ENCODE measurements at regions not wholly inside any gene's neighbourhood (a gene's known extent, or its start where the extent isn't known, plus 50 kb on each side); places are given as distances from the start of the nearest gene placed in this dataset.

- TF ChIP-seq POLR2A (IDR thresholded peaks at IDR 0.05) (no peak), EP300 (IDR thresholded peaks at IDR 0.05) (no peak), POLR2AphosphoS5 (IDR thresholded peaks at IDR 0.05) (no peak)
- TF ChIP-seq, protein P1, sequence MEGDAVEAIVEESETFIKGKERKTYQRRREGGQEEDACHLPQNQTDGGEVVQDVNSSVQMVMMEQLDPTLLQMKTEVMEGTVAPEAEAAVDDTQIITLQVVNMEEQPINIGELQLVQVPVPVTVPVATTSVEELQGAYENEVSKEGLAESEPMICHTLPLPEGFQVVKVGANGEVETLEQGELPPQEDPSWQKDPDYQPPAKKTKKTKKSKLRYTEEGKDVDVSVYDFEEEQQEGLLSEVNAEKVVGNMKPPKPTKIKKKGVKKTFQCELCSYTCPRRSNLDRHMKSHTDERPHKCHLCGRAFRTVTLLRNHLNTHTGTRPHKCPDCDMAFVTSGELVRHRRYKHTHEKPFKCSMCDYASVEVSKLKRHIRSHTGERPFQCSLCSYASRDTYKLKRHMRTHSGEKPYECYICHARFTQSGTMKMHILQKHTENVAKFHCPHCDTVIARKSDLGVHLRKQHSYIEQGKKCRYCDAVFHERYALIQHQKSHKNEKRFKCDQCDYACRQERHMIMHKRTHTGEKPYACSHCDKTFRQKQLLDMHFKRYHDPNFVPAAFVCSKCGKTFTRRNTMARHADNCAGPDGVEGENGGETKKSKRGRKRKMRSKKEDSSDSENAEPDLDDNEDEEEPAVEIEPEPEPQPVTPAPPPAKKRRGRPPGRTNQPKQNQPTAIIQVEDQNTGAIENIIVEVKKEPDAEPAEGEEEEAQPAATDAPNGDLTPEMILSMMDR (IDR thresholded peaks at IDR 0.05): no peak
- WGBS, 2 donors (ENCODE audit: low coverage in 1 of 2): 52 to 77% methylated on average over 2 to 5 of the region's 5 CpGs
- ATAC-seq: no peak
- H3K36me3 ChIP-seq: no peaks in the 10 kb centered on the region
- H3K4me3 ChIP-seq: no peak overlapping the region
- peaks cover 15% of the 10 kb centered on the region for H3K27me3 ChIP-seq
- H3K4me1 ChIP-seq: no peaks in the 10 kb centered on the region
- no peak overlapping the region for H3K27ac ChIP-seq
- no peaks in the 10 kb centered on the region for H3K9me3 ChIP-seq
Observed at GRCh38 chr2:173740639-173741038, 224.5 kb downstream of the SP3 start.

DNA sequence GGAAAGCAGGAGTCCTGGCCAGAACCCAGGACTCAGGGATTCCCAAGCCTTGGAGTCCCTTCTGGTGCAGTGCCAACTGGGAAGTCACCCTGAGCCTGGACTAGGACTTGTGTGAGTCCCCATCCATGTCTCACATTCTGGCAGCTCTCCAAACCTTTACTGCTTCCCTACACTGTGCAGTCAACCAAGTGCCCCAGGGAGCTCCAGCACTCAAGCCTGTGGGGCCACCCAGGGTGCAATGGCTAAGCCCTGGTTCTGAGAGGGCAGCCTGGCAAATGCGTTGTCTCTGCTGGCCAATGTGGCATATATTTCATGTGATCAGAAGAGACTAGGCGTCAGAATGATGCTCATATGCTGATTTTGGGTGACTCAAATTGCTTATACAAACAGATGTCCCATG is 223.4 kb downstream of the SP3 start:
- Histone ChIP-seq H3K36me3 (no peaks in the 10 kb centered on the region), H3K27me3 (peaks cover 20% of the 10 kb centered on the region), H3K9me3 (no peaks in the 10 kb centered on the region), H3K4me3 (no peak overlapping the region), H3K27ac (no peak overlapping the region), H3K4me1 (no peaks in the 10 kb centered on the region)
- TF ChIP-seq, protein P1 (IDR thresholded peaks at IDR 0.05): no peak
- TF ChIP-seq EP300 (IDR thresholded peaks at IDR 0.05) (no peak), POLR2AphosphoS5 (IDR thresholded peaks at IDR 0.05) (no peak), POLR2A (IDR thresholded peaks at IDR 0.05) (no peak)
- 75 to 87% methylated on average over 2 of the region's 2 CpGs for WGBS, 2 donors (ENCODE audit: low coverage in 1 of 2)
- ATAC-seq: no peak

GRCh38 chr2:173747035-173747434 is 218.1 kb downstream of the SP3 start:
- WGBS, 2 donors (ENCODE audit: low coverage in 1 of 2): 83% methylated on average over 6 of the region's 6 CpGs; no CpG with 5 or more reads in 1 of the 2 donors
- no peak overlapping the region for H3K4me3 ChIP-seq
- ATAC-seq: no peak
- peaks cover 20% of the 10 kb centered on the region for H3K27me3 ChIP-seq
- H3K36me3 ChIP-seq: no peaks in the 10 kb centered on the region
- TF ChIP-seq POLR2A (IDR thresholded peaks at IDR 0.05) (no peak), POLR2AphosphoS5 (IDR thresholded peaks at IDR 0.05) (no peak), EP300 (IDR thresholded peaks at IDR 0.05) (no peak)
- TF ChIP-seq, protein P1 (IDR thresholded peaks at IDR 0.05): no peak
- H3K27ac ChIP-seq: no peak overlapping the region
- no peaks in the 10 kb centered on the region for H3K4me1 ChIP-seq
- H3K9me3 ChIP-seq: no peaks in the 10 kb centered on the region

GRCh38 chr2:173749315-173749714 is 215.9 kb downstream of the SP3 start:
- no peaks in the 10 kb centered on the region for H3K36me3 ChIP-seq
- no peak for ATAC-seq
- peaks cover 19% of the 10 kb centered on the region for H3K27me3 ChIP-seq
- TF ChIP-seq POLR2AphosphoS5 (IDR thresholded peaks at IDR 0.05) (no peak), POLR2A (IDR thresholded peaks at IDR 0.05) (no peak), EP300 (IDR thresholded peaks at IDR 0.05) (no peak)
- TF ChIP-seq, protein P1 (IDR thresholded peaks at IDR 0.05): peak in 1 of 4 experiments; percentile 18
- H3K4me3 ChIP-seq: no peak overlapping the region
- no peaks in the 10 kb centered on the region for H3K4me1 ChIP-seq
- H3K9me3 ChIP-seq: no peaks in the 10 kb centered on the region
- 22 to 57% methylated on average over 2 of the region's 2 CpGs for WGBS, 2 donors (ENCODE audit: low coverage in 1 of 2)
- no peak overlapping the region for H3K27ac ChIP-seq

GRCh38 chr2:173750353-173750801 is 214.8 kb downstream of the SP3 start:
- ATAC-seq: no peak
- no peak for TF ChIP-seq POLR2A (IDR thresholded peaks at IDR 0.05)
- Histone ChIP-seq H3K9me3 (no peaks in the 10 kb centered on the region), H3K27me3 (peaks cover 19% of the 10 kb centered on the region), H3K36me3 (no peaks in the 10 kb centered on the region), H3K27ac (no peak overlapping the region), H3K4me3 (no peak overlapping the region), H3K4me1 (no peaks in the 10 kb centered on the region)
- WGBS, 2 donors (ENCODE audit: low coverage in 1 of 2): 40% methylated on average over 7 of the region's 7 CpGs; no CpG with 5 or more reads in 1 of the 2 donors

Measured in gastroesophageal sphincter (tissue), 4 donors.